H1 (cell line): ENCODE measurements at regions not wholly inside any gene's neighbourhood (a gene's known extent, or its start where the extent isn't known, plus 50 kb on each side); places are given as distances from the start of the nearest gene placed in this dataset.

Experiments
- CTCF ChIA-PET: fragments of 300-600 bp; sonication (Branson Sonifier 250); formaldehyde crosslinking; loops from one replicate; lab custom pipeline; 2021; ENCODE audit not compliant: partially characterized antibody; lab: Charles Lee
- POLR2A ChIA-PET: fragments of 300-600 bp; sonication (Branson Sonifier 250); formaldehyde crosslinking; loops from one replicate; lab custom pipeline; 2021; ENCODE audit warnings: inconsistent platforms; ENCODE audit not compliant: partially characterized antibody; lab: Charles Lee
- DNase-seq, 2 experiments: peaks; one replicate each; pipeline versions ENCODE4 v3.0.0 to v3.0.0-alpha.2; 2010 to 2022; ENCODE audit warnings: low spot score in 2 of 2, low read depth in 1 of 2, mixed read lengths in 1 of 2
- FAIRE-seq: peaks from 2 replicates; lab custom pipeline; 2011; peaks lifted over from hg19 to GRCh38; lab: Jason Lieb, UNC
- H2AFZ ChIP-seq: 2 replicates; pipeline ENCODE4 v1.8.1; 2012; ENCODE audit warnings: low read length, inconsistent platforms
- H2AK5ac ChIP-seq: 2 replicates; pipeline ENCODE4 v1.6.1; 2013; ENCODE audit warnings: low read depth, low read length
- H2BK120ac ChIP-seq: replicated peaks from 2 replicates; pipeline ENCODE3; 2013; ENCODE audit warnings: low read depth, low read length, inconsistent platforms
- H2BK12ac ChIP-seq: 2 replicates; pipeline ENCODE4 v1.6.1; 2013; ENCODE audit warnings: low read depth, low read length
- H2BK15ac ChIP-seq: 2 replicates; pipeline ENCODE4 v1.6.1; 2013; ENCODE audit warnings: low read length
- H2BK20ac ChIP-seq: 2 replicates; pipeline ENCODE4 v1.6.1; 2013; ENCODE audit warnings: low read length
- H2BK5ac ChIP-seq: 2 replicates; pipeline ENCODE4 v1.6.1; 2013; ENCODE audit warnings: low read depth, low read length
- H3K14ac ChIP-seq: 2 replicates; pipeline ENCODE4 v1.6.1; 2013; ENCODE audit warnings: inconsistent platforms; ENCODE audit not compliant: insufficient read length
- H3K18ac ChIP-seq: 2 replicates; pipeline ENCODE4 v1.6.1; 2013; ENCODE audit warnings: low read length; ENCODE audit errors: extremely low read depth
- H3K23ac ChIP-seq: 2 replicates; pipeline ENCODE4 v1.6.1; 2013; ENCODE audit warnings: inconsistent platforms; ENCODE audit not compliant: insufficient read length
- H3K23me2 ChIP-seq: 2 replicates; pipeline ENCODE4 v1.6.1; 2013; ENCODE audit warnings: low read depth, low read length
- H3K27ac ChIP-seq: 2 replicates; pipeline ENCODE4 v1.6.1; 2011; ENCODE audit warnings: low read depth, low read length, inconsistent platforms
- H3K27me3 ChIP-seq, 4 experiments: replicated peaks in 1 of 4; 1 replicate in 1 of 4; 2 replicates in 3 of 4; pipeline versions ENCODE4 v1.6.1 to v1.8.1; 2011 to 2013; ENCODE audit warnings: low read length in 3 of 4, mild to moderate bottlenecking in 3 of 4, inconsistent platforms in 2 of 4, mixed read lengths in 2 of 4, moderate library complexity in 1 of 4; ENCODE audit not compliant: control insufficient read depth in 3 of 4, insufficient read depth in 3 of 4; ENCODE audit errors: extremely low read depth in 1 of 4
- H3K36me3 ChIP-seq, 4 experiments: 2 replicates each; pipeline versions ENCODE4 v1.6.1 to v1.8.1; 2011 to 2013; ENCODE audit warnings: mild to moderate bottlenecking in 4 of 4, low read length in 3 of 4, moderate library complexity in 2 of 4, control low read depth in 1 of 4, inconsistent platforms in 1 of 4; ENCODE audit not compliant: insufficient read depth in 4 of 4, control insufficient read depth in 2 of 4
- H3K4ac ChIP-seq: replicated peaks from 2 replicates; pipeline ENCODE3; 2013; ENCODE audit warnings: low read length, low read depth, mixed read lengths, inconsistent platforms; ENCODE audit not compliant: insufficient read length
- H3K4me1 ChIP-seq, 4 experiments: replicated peaks in 1 of 4; 1 replicate in 1 of 4; 2 replicates in 3 of 4; pipeline versions ENCODE4 v1.6.1 to v1.8.1; 2011 to 2013; ENCODE audit warnings: low read length in 3 of 4, inconsistent platforms in 2 of 4, mixed read lengths in 1 of 4; ENCODE audit not compliant: insufficient read depth in 4 of 4, control insufficient read depth in 3 of 4
- H3K4me2 ChIP-seq, 2 experiments: 2 replicates each; pipeline versions ENCODE4 v1.6.1 to v1.8.1; 2011 to 2013; ENCODE audit warnings: low read depth in 2 of 2, low read length in 2 of 2, control low read depth in 1 of 2, inconsistent platforms in 1 of 2, mild to moderate bottlenecking in 1 of 2; ENCODE audit not compliant: insufficient read depth in 1 of 2
- H3K4me3 ChIP-seq, 4 experiments: fragments of 200-600, 300-600 bp in 1 of 4; sonication (generic), shearing (Covaris generic), sonication (Bioruptor Twin) in 1 of 4; 2 replicates each; pipeline versions ENCODE4 v1.5.1 to v1.8.1; 2011 to 2016; ENCODE audit warnings: low read length in 4 of 4, low read depth in 3 of 4, control low read depth in 2 of 4, inconsistent platforms in 2 of 4, mild to moderate bottlenecking in 2 of 4, mixed read lengths in 1 of 4, moderate library complexity in 1 of 4; ENCODE audit not compliant: insufficient read depth in 2 of 4; ENCODE audit errors: extremely low read depth in 1 of 4
- H3K56ac ChIP-seq: replicated peaks from 2 replicates; pipeline ENCODE3; 2013; ENCODE audit warnings: low read depth, mild to moderate bottlenecking, mixed read lengths, low read length, inconsistent platforms; ENCODE audit not compliant: insufficient read length
- H3K79me1 ChIP-seq: 2 replicates; pipeline ENCODE4 v1.6.1; 2013; ENCODE audit warnings: low read depth, low read length, control low read depth
- H3K79me2 ChIP-seq, 2 experiments: 2 replicates each; pipeline versions ENCODE4 v1.6.1 to v1.8.1; 2012 to 2013; ENCODE audit warnings: low read length in 2 of 2, mild to moderate bottlenecking in 2 of 2, inconsistent platforms in 1 of 2; ENCODE audit not compliant: insufficient read depth in 2 of 2, control insufficient read depth in 1 of 2
- H3K9ac ChIP-seq, 4 experiments: replicated peaks in 1 of 4; 1 replicate in 1 of 4; 2 replicates in 3 of 4; pipeline versions ENCODE4 v1.6.1 to v1.8.1; 2011 to 2013; ENCODE audit warnings: low read depth in 3 of 4, low read length in 3 of 4, control low read depth in 2 of 4, mild to moderate bottlenecking in 2 of 4, moderate library complexity in 2 of 4, inconsistent platforms in 1 of 4; ENCODE audit errors: extremely low read depth in 1 of 4
- H3K9me3 ChIP-seq, 2 experiments: 2 replicates each; pipeline versions ENCODE4 v1.6.1 to v1.8.1; 2012 to 2013; ENCODE audit warnings: mild to moderate bottlenecking in 2 of 2, moderate library complexity in 2 of 2, control low read depth in 1 of 2, inconsistent platforms in 1 of 2, low read depth in 1 of 2, low read length in 1 of 2, mixed read lengths in 1 of 2; ENCODE audit not compliant: insufficient read depth in 2 of 2
- H4K20me1 ChIP-seq, 2 experiments: replicated peaks in 1 of 2; 2 replicates each; pipeline versions ENCODE3 to v1.8.1; 2011 to 2013; ENCODE audit warnings: inconsistent platforms in 2 of 2, low read length in 2 of 2, mild to moderate bottlenecking in 1 of 2; ENCODE audit not compliant: insufficient read depth in 2 of 2, control insufficient read depth in 1 of 2
- H4K5ac ChIP-seq: 2 replicates; pipeline ENCODE4 v1.6.1; 2013; ENCODE audit warnings: low read length, low read depth, mixed read lengths, inconsistent platforms; ENCODE audit not compliant: insufficient read length
- H4K8ac ChIP-seq: 2 replicates; pipeline ENCODE4 v1.8.0; 2013; ENCODE audit warnings: mild to moderate bottlenecking, moderate library complexity, low read length, inconsistent platforms; ENCODE audit not compliant: insufficient read depth; ENCODE audit errors: extremely low read depth
- H4K91ac ChIP-seq: replicated peaks from 2 replicates; pipeline ENCODE3; 2013; ENCODE audit warnings: low read length, mixed read lengths, inconsistent platforms; ENCODE audit not compliant: insufficient read length
- ASH2L ChIP-seq: fragments of 200-600, 300-600 bp; sonication (generic); IDR thresholded peaks from one replicate; pipeline ENCODE4 v1.7.1; 2017; ENCODE audit warnings: low read length
- BCL11A ChIP-seq, 2 experiments: IDR thresholded peaks; one replicate each; pipeline ENCODE4 v1.6.1; 2011; ENCODE audit warnings: low read depth in 2 of 2, low read length in 2 of 2, mild to moderate bottlenecking in 2 of 2
- CBX8 ChIP-seq: fragments of 300-800, 300-1000 bp; sonication (generic); IDR thresholded peaks from 2 replicates; pipeline ENCODE4 v1.7.1; 2016; ENCODE audit warnings: low read depth, low read length, borderline replicate concordance
- EP300 ChIP-seq, 2 experiments: IDR thresholded peaks; 1 replicate in 1 of 2; 2 replicates in 1 of 2; pipeline ENCODE4 v1.6.1; 2011 to 2012; ENCODE audit warnings: low read depth in 2 of 2, low read length in 2 of 2, mild to moderate bottlenecking in 2 of 2, borderline replicate concordance in 1 of 2, inconsistent platforms in 1 of 2, moderate library complexity in 1 of 2
- JUN ChIP-seq: IDR thresholded peaks from 2 replicates; pipeline ENCODE4 v1.6.1; 2011; ENCODE audit warnings: low read depth, mild to moderate bottlenecking, improper control_type of control experiment, low read length
- KDM5A ChIP-seq: fragments of 200-600 bp; IDR thresholded peaks from 2 replicates; pipeline ENCODE4 v1.7.1; 2012; ENCODE audit warnings: mild to moderate bottlenecking, low read length, inconsistent platforms, mixed read lengths
- MAFK ChIP-seq: IDR thresholded peaks from 2 replicates; pipeline ENCODE4 v1.6.1; 2012; ENCODE audit warnings: low read depth, mild to moderate bottlenecking, improper control_type of control experiment, low read length
- POLR2A ChIP-seq, 2 experiments: IDR thresholded peaks; 1 replicate in 1 of 2; 2 replicates in 1 of 2; pipeline ENCODE4 v1.6.1; 2011; ENCODE audit warnings: low read depth in 2 of 2, low read length in 2 of 2, mild to moderate bottlenecking in 2 of 2; ENCODE audit errors: control extremely low read depth in 1 of 2
- POU5F1 ChIP-seq: IDR thresholded peaks from 2 replicates; pipeline ENCODE4 v1.6.1; 2011; ENCODE audit warnings: low read depth, mild to moderate bottlenecking, low read length, moderate library complexity
- RNF2 ChIP-seq: fragments of 200-900, 300-1000 bp; sonication (generic); IDR thresholded peaks from 2 replicates; pipeline ENCODE4 v1.7.1; 2016; ENCODE audit warnings: borderline replicate concordance, low read depth, mild to moderate bottlenecking, antibody characterized with exemption, low read length; ENCODE audit not compliant: poor library complexity, severe bottlenecking; ENCODE audit errors: missing control alignments
- SAP30 ChIP-seq: fragments of 300-600 bp; sonication (generic); IDR thresholded peaks from 2 replicates; pipeline ENCODE4 v1.7.1; 2012; ENCODE audit warnings: low read length, moderate library complexity, mild to moderate bottlenecking, inconsistent platforms; ENCODE audit not compliant: insufficient read depth, insufficient replicate concordance
- SIN3A ChIP-seq, 2 experiments: IDR thresholded peaks in 1 of 2; conservative IDR thresholded peaks in 1 of 2; 2 replicates each; pipeline ENCODE4 v1.6.1; 2011 to 2012; ENCODE audit warnings: low read length in 2 of 2, improper control_type of control experiment in 1 of 2, low read depth in 1 of 2, mild to moderate bottlenecking in 1 of 2
- SP1 ChIP-seq: IDR thresholded peaks from 2 replicates; pipeline ENCODE4 v1.6.1; 2011; ENCODE audit warnings: low read depth, low read length
- TBP ChIP-seq: IDR thresholded peaks from 2 replicates; pipeline ENCODE4 v1.6.1; 2011; ENCODE audit warnings: low read depth, low read length, improper control_type of control experiment
- YY1 ChIP-seq: IDR thresholded peaks from 2 replicates; pipeline ENCODE4 v1.6.1; 2011; ENCODE audit warnings: low read depth, mild to moderate bottlenecking, low read length
- WGBS, 2 experiments: shearing (Covaris generic) in 1 of 2; methylation state at CpG; one replicate each; pipeline versions ENCODE4 v1.1.6 to v1.1.7; 2013 to 2015; ENCODE audit warnings: low lambda C conversion rate in 2 of 2, mixed read lengths in 2 of 2, inconsistent platforms in 1 of 2, low coverage in 1 of 2, missing lambda C conversion rate in 1 of 2; ENCODE audit not compliant: insufficient replicate concordance in 2 of 2, insufficient coverage in 1 of 2, insufficient read length in 1 of 2; ENCODE audit errors: extremely low coverage in 1 of 2, missing lambda C conversion rate in 1 of 2; 5-methylcytosine and 5-hydroxymethylcytosine counted together

DNA sequence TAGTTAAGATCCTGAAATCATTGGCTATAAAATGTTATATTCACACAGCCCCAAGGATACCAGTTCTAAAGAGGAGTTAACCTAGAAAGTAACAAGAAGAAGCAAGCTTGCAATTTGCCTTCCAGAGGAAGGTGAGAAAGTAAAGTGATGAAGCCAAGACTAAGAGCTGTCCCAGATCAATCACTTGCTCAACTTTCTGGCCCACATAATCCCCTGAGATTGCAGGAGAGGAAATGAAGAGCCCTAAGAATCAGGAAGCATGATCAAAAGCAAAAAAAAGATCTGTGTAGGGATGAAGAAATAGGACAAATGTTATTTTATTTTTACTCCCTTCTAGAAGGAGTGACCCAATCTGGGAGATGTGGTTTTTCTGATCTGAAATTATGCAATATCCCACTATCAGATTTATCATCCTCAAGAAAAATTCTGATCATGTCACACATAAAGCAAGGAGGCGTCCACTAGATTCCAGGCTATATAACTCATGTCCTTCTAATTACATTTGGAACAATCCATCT is 180.3 kb upstream of the GUCY1A2 start:
- Histone ChIP-seq H2BK120ac (no peak overlapping the region), H3K4me3 (no peak overlapping the region), H3K79me1 (no peaks in the 10 kb centered on the region), H3K23me2 (no peaks in the 10 kb centered on the region), H3K18ac (no peak overlapping the region), H3K14ac (no peak overlapping the region), H2AFZ (no peak overlapping the region), H2BK12ac (no peak overlapping the region), H4K5ac (no peak overlapping the region), H4K8ac (no peak overlapping the region), H4K91ac (no peak overlapping the region), H2BK20ac (no peak overlapping the region), H3K4me1 (no peaks in the 10 kb centered on the region), H2AK5ac (no peak overlapping the region), H3K36me3 (no peaks in the 10 kb centered on the region), H3K9ac (no peak overlapping the region), H3K56ac (no peak overlapping the region), H3K27ac (no peak overlapping the region), H3K27me3 (no peaks in the 10 kb centered on the region), H3K23ac (no peak overlapping the region), H3K79me2 (no peaks in the 10 kb centered on the region), H2BK15ac (no peak overlapping the region), H3K9me3 (no peaks in the 10 kb centered on the region), H4K20me1 (no peaks in the 10 kb centered on the region), H3K4ac (no peak overlapping the region), H3K4me2 (no peak overlapping the region), H2BK5ac (no peak overlapping the region)
- WGBS, 2 experiments: 94% methylated on average over 1 of the region's 1 CpG; no CpG with 5 or more reads in 1 of the 2 experiments
- ChIA-PET CTCF (interaction anchor here (0.8 kb wide), 1 partner anchor 15 kb away, joined by 3 read pairs; no protein-coding TSS in a partner anchor), POLR2A (no interaction called here)
- FAIRE-seq (no peak), DNase-seq (no peak)
- TF ChIP-seq POLR2A (IDR thresholded peaks at IDR 0.05; ENCODE audit: control extremely low read depth in 1 of 2, low read depth in 2 of 2, low read length in 2 of 2) (no peak), ASH2L (no peak), BCL11A (IDR thresholded peaks at IDR 0.05; ENCODE audit: low read depth in 2 of 2, low read length in 2 of 2) (no peak), POU5F1 (no peak), YY1 (no peak), KDM5A (no peak), TBP (no peak), SIN3A (conservative IDR thresholded peaks at IDR 0.05 in 1 of 2, IDR thresholded peaks at IDR 0.05 in 1 of 2; ENCODE audit: low read depth in 1 of 2, low read length in 2 of 2) (no peak), CBX8 (no peak), JUN (no peak), EP300 (IDR thresholded peaks at IDR 0.05; ENCODE audit: borderline replicate concordance in 1 of 2, low read depth in 2 of 2, low read length in 2 of 2) (no peak), MAFK (no peak), SAP30 (no peak), RNF2 (no peak), SP1 (no peak)
